ENCODE measurements at regions not wholly inside any gene's neighbourhood (a gene's known extent, or its start where the extent isn't known, plus 50 kb on each side); places are given as distances from the start of the nearest gene placed in this dataset.

GRCh38 chr1:229076195-229076594 lies 194.7 kb upstream of the RAB4A start:
- TF ChIP-seq CTCF (IDR thresholded peaks at IDR 0.05): no peak
- H3K9me3 Mint-ChIP-seq (ENCODE audit: unreplicated experiment): no peaks in the 10 kb centered on the region
- no peak overlapping the region for H3K27ac Mint-ChIP-seq (ENCODE audit: unreplicated experiment)
- H3K4me1 Mint-ChIP-seq (ENCODE audit: unreplicated experiment): no peaks in the 10 kb centered on the region
- H3K4me3 Mint-ChIP-seq (ENCODE audit: unreplicated experiment): no peak overlapping the region
- H3K27me3 Mint-ChIP-seq (ENCODE audit: unreplicated experiment): peaks cover 42% of the 10 kb centered on the region
- no peaks in the 10 kb centered on the region for H3K36me3 Mint-ChIP-seq (ENCODE audit: unreplicated experiment)
- no peak for DNase-seq (ENCODE audit: extremely low spot score, unreplicated experiment)

GRCh38 chr1:229079016-229079595 lies 191.8 kb upstream of the RAB4A start:
- Mint-ChIP-seq H3K4me1 (ENCODE audit: unreplicated experiment) (no peaks in the 10 kb centered on the region), H3K9me3 (ENCODE audit: unreplicated experiment) (peaks cover 23% of the 10 kb centered on the region), H3K27me3 (ENCODE audit: unreplicated experiment) (peaks cover 66% of the 10 kb centered on the region), H3K36me3 (ENCODE audit: unreplicated experiment) (peaks cover 3% of the 10 kb centered on the region), H3K27ac (ENCODE audit: unreplicated experiment) (no peak overlapping the region), H3K4me3 (ENCODE audit: unreplicated experiment) (no peak overlapping the region)
- DNase-seq (ENCODE audit: extremely low spot score, unreplicated experiment): no peak
- no peak for TF ChIP-seq CTCF (IDR thresholded peaks at IDR 0.05)

GRCh38 chr1:229080361-229080760 lies 190.6 kb upstream of the RAB4A start:
- Mint-ChIP-seq H3K4me3 (ENCODE audit: unreplicated experiment) (no peak overlapping the region), H3K9me3 (ENCODE audit: unreplicated experiment) (peaks cover 23% of the 10 kb centered on the region), H3K4me1 (ENCODE audit: unreplicated experiment) (no peaks in the 10 kb centered on the region), H3K27ac (ENCODE audit: unreplicated experiment) (no peak overlapping the region), H3K27me3 (ENCODE audit: unreplicated experiment) (peaks cover 72% of the 10 kb centered on the region), H3K36me3 (ENCODE audit: unreplicated experiment) (peaks cover 3% of the 10 kb centered on the region)
- no peak for TF ChIP-seq CTCF (IDR thresholded peaks at IDR 0.05)
- no peak for DNase-seq (ENCODE audit: extremely low spot score, unreplicated experiment)

GRCh38 chr1:229085291-229085690 lies 185.6 kb upstream of the RAB4A start:
- Mint-ChIP-seq H3K4me3 (ENCODE audit: unreplicated experiment) (no peak overlapping the region), H3K4me1 (ENCODE audit: unreplicated experiment) (peaks cover 7% of the 10 kb centered on the region)

GRCh38 chr1:229086091-229086490 lies 184.8 kb upstream of the RAB4A start:
- Mint-ChIP-seq H3K4me3 (ENCODE audit: unreplicated experiment) (no peak overlapping the region), H3K27me3 (ENCODE audit: unreplicated experiment) (peaks cover 57% of the 10 kb centered on the region), H3K27ac (ENCODE audit: unreplicated experiment) (no peak overlapping the region), H3K4me1 (ENCODE audit: unreplicated experiment) (peaks cover 7% of the 10 kb centered on the region), H3K9me3 (ENCODE audit: unreplicated experiment) (peaks cover 23% of the 10 kb centered on the region), H3K36me3 (ENCODE audit: unreplicated experiment) (peaks cover 3% of the 10 kb centered on the region)
- TF ChIP-seq CTCF (IDR thresholded peaks at IDR 0.05): no peak
- DNase-seq (ENCODE audit: extremely low spot score, unreplicated experiment): no peak

More at GRCh38 chr1:229085291-229085690, 185.6 kb upstream of the RAB4A start:
- H3K27me3 Mint-ChIP-seq (ENCODE audit: unreplicated experiment): peaks cover 58% of the 10 kb centered on the region
- H3K27ac Mint-ChIP-seq (ENCODE audit: unreplicated experiment): no peak overlapping the region
- TF ChIP-seq CTCF (IDR thresholded peaks at IDR 0.05): no peak
- DNase-seq (ENCODE audit: extremely low spot score, unreplicated experiment): no peak
- peaks cover 3% of the 10 kb centered on the region for H3K36me3 Mint-ChIP-seq (ENCODE audit: unreplicated experiment)
- H3K9me3 Mint-ChIP-seq (ENCODE audit: unreplicated experiment): peaks cover 23% of the 10 kb centered on the region

Measured in osteocyte (in vitro differentiated cells).